Bronchial epithelial cell (primary cell): ENCODE measurements at regions not wholly inside any gene's neighbourhood (a gene's known extent, or its start where the extent isn't known, plus 50 kb on each side); places are given as distances from the start of the nearest gene placed in this dataset.

ENCODE experiments used
- DNase-seq: peaks from one replicate; pipeline ENCODE4 v3.0.0-alpha.2; 2010; ENCODE audit warnings: low read depth
- FAIRE-seq: peaks from 2 replicates; lab custom pipeline; 2011; peaks lifted over from hg19 to GRCh38; lab: Jason Lieb, UNC
- H3K27me3 ChIP-seq: 2 replicates; pipeline ENCODE4 v1.5.1; 2011; ENCODE audit warnings: low read length; ENCODE audit not compliant: control insufficient read depth, insufficient read depth
- H3K36me3 ChIP-seq: 2 replicates; pipeline ENCODE4 v1.5.1; 2011; ENCODE audit warnings: low read length; ENCODE audit not compliant: control insufficient read depth, insufficient read depth
- H3K4me3 ChIP-seq: 2 replicates; pipeline ENCODE4 v1.5.1; 2011; ENCODE audit warnings: mild to moderate bottlenecking, low read depth, low read length, control low read depth
- CTCF ChIP-seq: IDR thresholded peaks from 2 replicates; pipeline ENCODE4 v1.5.1; 2011; ENCODE audit warnings: mild to moderate bottlenecking, moderate library complexity, low read length, control low read depth, inconsistent platforms; ENCODE audit not compliant: insufficient read depth, severe bottlenecking

DNA sequence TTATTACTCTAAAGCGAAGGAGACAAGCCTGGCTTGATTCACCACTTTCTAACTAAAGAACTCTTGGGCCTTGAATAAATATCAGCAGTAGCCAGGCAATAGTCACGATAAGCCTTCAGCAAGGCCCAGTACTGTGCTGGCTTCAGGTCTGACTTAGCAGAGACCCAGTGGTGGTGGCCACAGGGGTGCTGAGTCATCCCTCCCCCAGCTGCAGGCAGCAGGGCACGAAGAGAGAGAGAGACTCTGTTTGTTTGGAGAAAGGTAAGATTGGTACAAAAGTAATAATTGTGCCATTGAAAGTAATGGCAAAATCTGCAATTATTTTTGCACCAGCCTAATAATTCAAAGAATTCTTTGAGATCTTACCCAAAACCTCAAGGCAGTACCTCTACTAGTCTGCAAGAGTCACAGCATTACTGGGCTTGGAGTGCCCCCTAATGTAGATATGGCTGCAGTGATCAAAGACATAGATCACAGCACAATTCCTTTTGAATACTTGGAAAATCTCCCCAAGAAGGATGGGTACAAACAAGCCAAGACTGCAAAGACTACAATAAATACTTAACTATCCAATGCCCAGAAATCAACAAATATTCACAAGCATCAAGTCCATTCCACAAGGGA is 159.5 kb upstream of the USP38 start:
- DNase-seq (peak; percentile 57), FAIRE-seq (no peak)
- no peak for TF ChIP-seq CTCF
- no peaks in the 10 kb centered on the region for H3K36me3 ChIP-seq
- no peaks in the 10 kb centered on the region for H3K27me3 ChIP-seq
- H3K4me3 ChIP-seq, result no peak overlapping the region

DNA sequence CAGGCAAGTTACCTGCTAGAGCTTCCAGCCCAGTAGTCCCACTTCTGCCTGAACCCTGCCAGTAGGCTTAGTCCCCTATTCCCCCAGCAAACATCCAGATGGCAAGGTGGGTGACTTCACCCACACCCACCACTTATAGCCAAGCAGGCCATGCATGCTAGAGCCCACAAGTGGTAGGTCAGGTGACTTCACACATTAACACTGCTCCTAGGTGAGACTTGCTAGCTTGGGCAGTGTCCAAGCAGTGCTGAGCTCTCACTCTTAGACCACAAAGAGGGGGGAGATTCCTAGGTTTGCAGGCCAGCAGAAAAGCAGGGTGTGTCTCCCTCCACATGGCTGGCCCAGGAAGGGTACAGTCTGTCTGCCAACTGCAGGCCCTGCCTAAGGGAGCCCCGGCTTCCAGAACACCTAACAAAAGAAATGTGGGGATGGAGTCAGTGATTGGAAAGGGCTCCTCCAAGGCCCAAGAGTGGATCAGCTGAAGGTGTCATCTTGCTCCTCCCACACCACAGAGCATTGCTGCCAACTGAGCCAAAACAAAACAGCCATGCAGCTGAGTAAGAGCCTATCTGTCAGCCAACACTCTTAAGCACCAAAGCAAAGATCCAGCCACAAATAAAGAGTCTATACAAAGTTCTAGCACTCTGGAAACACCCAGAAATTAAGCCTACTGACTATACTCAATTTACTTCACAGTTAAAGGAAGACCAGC is 158.1 kb upstream of the USP38 start:
- FAIRE-seq, result no peak
- Histone ChIP-seq H3K27me3 (no peaks in the 10 kb centered on the region), H3K4me3 (no peak overlapping the region), H3K36me3 (no peaks in the 10 kb centered on the region)
- no peak for TF ChIP-seq CTCF
- no peak for DNase-seq

GRCh38 chr4:143035661-143036060 is 149.1 kb upstream of the USP38 start:
- TF ChIP-seq CTCF, result no peak
- DNase-seq (no peak), FAIRE-seq (no peak)
- no peaks in the 10 kb centered on the region for H3K36me3 ChIP-seq
- no peaks in the 10 kb centered on the region for H3K27me3 ChIP-seq
- no peak overlapping the region for H3K4me3 ChIP-seq

- no peak for FAIRE-seq
- Histone ChIP-seq H3K27me3 (no peaks in the 10 kb centered on the region), H3K4me3 (no peak overlapping the region), H3K36me3 (no peaks in the 10 kb centered on the region)
- no peak for DNase-seq
- TF ChIP-seq CTCF, result no peak
Measured at GRCh38 chr4:143036443-143036842, 148.3 kb upstream of the USP38 start.

- no peak for DNase-seq
- Histone ChIP-seq H3K36me3 (no peaks in the 10 kb centered on the region), H3K4me3 (no peak overlapping the region), H3K27me3 (no peaks in the 10 kb centered on the region)
- no peak for FAIRE-seq
- TF ChIP-seq CTCF, result no peak
Measured at GRCh38 chr4:143046454-143046853, 138.3 kb upstream of the USP38 start.
